IMR-90 (cell line): ENCODE measurements at regions not wholly inside any gene's neighbourhood (a gene's known extent, or its start where the extent isn't known, plus 50 kb on each side); places are given as distances from the start of the nearest gene placed in this dataset.

ENCODE experiments used
- CEBPB ChIP-seq: IDR thresholded peaks from 2 replicates; pipeline ENCODE4 v1.6.1; 2012; ENCODE audit warnings: low read depth, low read length, improper control_type of control experiment
- ELK1 ChIP-seq: fragments of 150-350 bp; IDR thresholded peaks from 2 replicates; pipeline ENCODE4 v1.6.1; 2016; ENCODE audit warnings: low read depth, mild to moderate bottlenecking, low read length, moderate library complexity, borderline replicate concordance
- MAFK ChIP-seq: IDR thresholded peaks from 2 replicates; pipeline ENCODE4 v1.6.1; 2012; ENCODE audit warnings: low read depth, low read length, improper control_type of control experiment
- MAZ ChIP-seq: IDR thresholded peaks from 2 replicates; pipeline ENCODE4 v1.6.1; 2012; ENCODE audit warnings: low read depth, mild to moderate bottlenecking, low read length, improper control_type of control experiment, moderate library complexity, borderline replicate concordance
- MXI1 ChIP-seq: IDR thresholded peaks from 2 replicates; pipeline ENCODE4 v1.6.1; 2012; ENCODE audit warnings: low read depth, mild to moderate bottlenecking, low read length, moderate library complexity, borderline replicate concordance
- NFE2L2 ChIP-seq: fragments of 150-350 bp; IDR thresholded peaks from 2 replicates; pipeline ENCODE4 v1.6.1; 2016; ENCODE audit warnings: low read depth, mild to moderate bottlenecking, low read length
- POLR2A ChIP-seq: IDR thresholded peaks from 2 replicates; pipeline ENCODE4 v1.6.1; 2012; ENCODE audit warnings: mild to moderate bottlenecking, low read depth, low read length
- RCOR1 ChIP-seq: IDR thresholded peaks from 2 replicates; pipeline ENCODE4 v1.6.1; 2012; ENCODE audit warnings: mild to moderate bottlenecking, low read length, improper control_type of control experiment; ENCODE audit not compliant: insufficient replicate concordance
- RFX5 ChIP-seq: IDR thresholded peaks from 2 replicates; pipeline ENCODE4 v1.8.0; 2012; ENCODE audit warnings: low read depth, mild to moderate bottlenecking, low read length, moderate library complexity
- SMC3 ChIP-seq: fragments of 150-350 bp; IDR thresholded peaks from 2 replicates; pipeline ENCODE4 v1.6.1; 2016; ENCODE audit warnings: low read depth, mild to moderate bottlenecking, antibody characterized with exemption, low read length, moderate library complexity
- TF ChIP-seq, protein P1 (sequence below): conservative IDR thresholded peaks from 2 replicates; pipeline ENCODE4 v1.5.1; 2012; ENCODE audit warnings: mild to moderate bottlenecking, low read depth, low read length, improper control_type of control experiment
- TF ChIP-seq, protein P2 (sequence below): fragments of 150-350 bp; IDR thresholded peaks from 2 replicates; pipeline ENCODE4 v1.6.1; 2017; ENCODE audit warnings: mild to moderate bottlenecking, antibody characterized with exemption, low read length, low read depth

DNA sequence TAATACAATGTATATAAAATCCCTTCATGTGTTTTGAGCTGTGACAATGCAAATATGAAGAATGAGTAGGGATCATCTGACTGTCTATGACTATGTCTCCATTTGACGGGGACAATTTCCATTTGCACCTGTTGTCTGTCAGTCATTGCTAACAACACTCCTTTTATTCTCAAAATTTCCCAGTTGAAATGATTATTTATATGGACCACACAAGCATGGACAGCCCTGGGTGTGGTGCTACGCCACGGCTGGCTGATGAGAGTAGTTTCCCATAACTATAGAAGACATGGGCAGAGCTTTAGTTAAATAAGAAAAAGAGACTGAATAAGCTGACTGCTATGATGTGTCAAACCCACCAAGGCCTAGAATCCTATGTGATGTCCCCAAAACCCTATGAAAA, 135.8 kb downstream of the MAP3K21 start:
- TF ChIP-seq, protein P1, sequence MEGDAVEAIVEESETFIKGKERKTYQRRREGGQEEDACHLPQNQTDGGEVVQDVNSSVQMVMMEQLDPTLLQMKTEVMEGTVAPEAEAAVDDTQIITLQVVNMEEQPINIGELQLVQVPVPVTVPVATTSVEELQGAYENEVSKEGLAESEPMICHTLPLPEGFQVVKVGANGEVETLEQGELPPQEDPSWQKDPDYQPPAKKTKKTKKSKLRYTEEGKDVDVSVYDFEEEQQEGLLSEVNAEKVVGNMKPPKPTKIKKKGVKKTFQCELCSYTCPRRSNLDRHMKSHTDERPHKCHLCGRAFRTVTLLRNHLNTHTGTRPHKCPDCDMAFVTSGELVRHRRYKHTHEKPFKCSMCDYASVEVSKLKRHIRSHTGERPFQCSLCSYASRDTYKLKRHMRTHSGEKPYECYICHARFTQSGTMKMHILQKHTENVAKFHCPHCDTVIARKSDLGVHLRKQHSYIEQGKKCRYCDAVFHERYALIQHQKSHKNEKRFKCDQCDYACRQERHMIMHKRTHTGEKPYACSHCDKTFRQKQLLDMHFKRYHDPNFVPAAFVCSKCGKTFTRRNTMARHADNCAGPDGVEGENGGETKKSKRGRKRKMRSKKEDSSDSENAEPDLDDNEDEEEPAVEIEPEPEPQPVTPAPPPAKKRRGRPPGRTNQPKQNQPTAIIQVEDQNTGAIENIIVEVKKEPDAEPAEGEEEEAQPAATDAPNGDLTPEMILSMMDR: no peak
- no peak for TF ChIP-seq ELK1
- TF ChIP-seq POLR2A: no peak
- TF ChIP-seq RCOR1: no peak
- TF ChIP-seq, protein P2, sequence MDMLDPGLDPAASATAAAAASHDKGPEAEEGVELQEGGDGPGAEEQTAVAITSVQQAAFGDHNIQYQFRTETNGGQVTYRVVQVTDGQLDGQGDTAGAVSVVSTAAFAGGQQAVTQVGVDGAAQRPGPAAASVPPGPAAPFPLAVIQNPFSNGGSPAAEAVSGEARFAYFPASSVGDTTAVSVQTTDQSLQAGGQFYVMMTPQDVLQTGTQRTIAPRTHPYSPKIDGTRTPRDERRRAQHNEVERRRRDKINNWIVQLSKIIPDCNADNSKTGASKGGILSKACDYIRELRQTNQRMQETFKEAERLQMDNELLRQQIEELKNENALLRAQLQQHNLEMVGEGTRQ: no peak
- TF ChIP-seq CEBPB: no peak
- no peak for TF ChIP-seq RFX5
- TF ChIP-seq MAZ: no peak
- no peak for TF ChIP-seq MXI1
- no peak for TF ChIP-seq NFE2L2
- no peak for TF ChIP-seq MAFK
- no peak for TF ChIP-seq SMC3
